GM23338 (cell line): ENCODE measurements at regions not wholly inside any gene's neighbourhood (a gene's known extent, or its start where the extent isn't known, plus 50 kb on each side); places are given as distances from the start of the nearest gene placed in this dataset.

ENCODE experiments used
- ATAC-seq: fragments of 200-7000 bp; cut with Tn5 transposase; 3 replicates; pipeline ENCODE4 v1.9.1; 2020
- DNase-seq: peaks from one replicate; pipeline ENCODE4 v3.0.0-alpha.2; 2015; ENCODE audit warnings: low spot score
- H2AFZ ChIP-seq: fragments of 200-600 bp; sonication (generic); 2 replicates; pipeline ENCODE4 v1.8.0; 2016; ENCODE audit warnings: antibody characterized with exemption, mild to moderate bottlenecking, moderate library complexity
- H3F3A ChIP-seq: fragments of 200-600 bp; sonication (generic); replicated peaks from 2 replicates; pipeline ENCODE4 v1.8.0; 2017; ENCODE audit warnings: antibody characterized with exemption, mixed run types, low read depth
- H3K27ac ChIP-seq: fragments of 200-600 bp; sonication (generic); 2 replicates; pipeline ENCODE4 v1.6.1; 2016; ENCODE audit warnings: low read depth
- H3K27me3 ChIP-seq: fragments of 200-600 bp; sonication (generic); 2 replicates; pipeline ENCODE4 v1.8.0; 2016; ENCODE audit warnings: mild to moderate bottlenecking, mixed run types, moderate library complexity; ENCODE audit not compliant: insufficient read depth
- H3K36me3 ChIP-seq: fragments of 200-600 bp; sonication (generic); 2 replicates; pipeline ENCODE4 v1.8.0; 2016; ENCODE audit warnings: mild to moderate bottlenecking; ENCODE audit not compliant: insufficient read depth
- H3K4me1 ChIP-seq: fragments of 200-600 bp; sonication (generic); 2 replicates; pipeline ENCODE4 v1.8.0; 2016; ENCODE audit warnings: mild to moderate bottlenecking, moderate library complexity; ENCODE audit not compliant: insufficient read depth
- H3K4me2 ChIP-seq: fragments of 200-600 bp; sonication (generic); 2 replicates; pipeline ENCODE4 v1.7.1; 2017; ENCODE audit warnings: mixed run types
- H3K4me3 ChIP-seq: fragments of 200-600 bp; sonication (generic); 2 replicates; pipeline ENCODE4 v1.6.1; 2016; ENCODE audit warnings: mixed run types
- H3K79me2 ChIP-seq: fragments of 200-600 bp; sonication (generic); replicated peaks from 2 replicates; pipeline ENCODE4 v1.8.0; 2017; ENCODE audit warnings: mild to moderate bottlenecking; ENCODE audit not compliant: insufficient read depth
- H3K9me2 ChIP-seq: fragments of 200-600 bp; sonication (generic); 2 replicates; pipeline ENCODE4 v1.8.0; 2017; ENCODE audit not compliant: insufficient read depth
- H4K20me1 ChIP-seq: fragments of 200-600 bp; sonication (generic); replicated peaks from 2 replicates; pipeline ENCODE4 v1.8.0; 2017; ENCODE audit warnings: mild to moderate bottlenecking; ENCODE audit not compliant: insufficient read depth
- H3K27ac Mint-ChIP-seq: 2 replicates; pipeline ENCODE4 v1.8.0; 2020; ENCODE audit warnings: inconsistent platforms, mild to moderate bottlenecking, moderate library complexity, mixed read lengths
- H3K27me3 Mint-ChIP-seq: 3 replicates; pipeline ENCODE4 v1.8.0; 2022; ENCODE audit warnings: low read depth, mild to moderate bottlenecking, moderate library complexity, mixed read lengths, inconsistent platforms; ENCODE audit not compliant: insufficient read depth, poor library complexity
- H3K36me3 Mint-ChIP-seq: 3 replicates; pipeline ENCODE4 v1.8.0; 2021; ENCODE audit warnings: low read depth, mild to moderate bottlenecking, inconsistent platforms, moderate library complexity, mixed read lengths
- H3K4me1 Mint-ChIP-seq: 3 replicates; pipeline ENCODE4 v1.8.0; 2020; ENCODE audit warnings: mild to moderate bottlenecking, inconsistent platforms, mixed read lengths
- H3K4me3 Mint-ChIP-seq: 3 replicates; pipeline ENCODE4 v1.8.0; 2021; ENCODE audit warnings: moderate library complexity, mild to moderate bottlenecking, inconsistent platforms, mixed read lengths
- H3K9me3 Mint-ChIP-seq: 3 replicates; pipeline ENCODE4 v1.8.0; 2020; ENCODE audit warnings: moderate library complexity, mild to moderate bottlenecking, inconsistent platforms, mixed read lengths
- CREB1 ChIP-seq: fragments of 250-450 bp; sonication (Bioruptor Pico); IDR thresholded peaks from 2 replicates; pipeline ENCODE4 v1.5.0; 2020; ENCODE audit warnings: low read depth, mild to moderate bottlenecking, moderate library complexity
- ETS1 ChIP-seq: IDR thresholded peaks from 2 replicates; pipeline ENCODE4 v1.6.1; 2016; ENCODE audit warnings: antibody characterized with exemption
- EZH2 ChIP-seq: fragments of 200-600 bp; sonication (generic); IDR thresholded peaks from one replicate; pipeline ENCODE4 v1.8.0; 2017; ENCODE audit warnings: antibody characterized with exemption, mild to moderate bottlenecking, low read depth; ENCODE audit not compliant: unreplicated experiment
- NANOG ChIP-seq: IDR thresholded peaks from 2 replicates; pipeline ENCODE4 v1.6.1; 2016; ENCODE audit warnings: antibody characterized with exemption, borderline replicate concordance
- REST ChIP-seq: IDR thresholded peaks from one replicate; pipeline ENCODE4 v1.6.1; 2018; ENCODE audit warnings: antibody characterized with exemption; ENCODE audit not compliant: unreplicated experiment
- STAT1 ChIP-seq: IDR thresholded peaks from one replicate; pipeline ENCODE4 v1.6.1; 2016; ENCODE audit warnings: antibody characterized with exemption; ENCODE audit not compliant: unreplicated experiment
- ZNF114 ChIP-seq: fragments of 250-450 bp; sonication (Bioruptor Pico); IDR thresholded peaks from 2 replicates; pipeline ENCODE4 v1.5.0; 2020; ENCODE audit warnings: mild to moderate bottlenecking, moderate library complexity
- TF ChIP-seq, protein P1 (sequence below), 2 experiments: fragments of 200-600 bp in 1 of 2; sonication (generic) in 1 of 2; conservative IDR thresholded peaks; 2 replicates each; pipeline versions ENCODE4 v1.5.1 to v1.6.1; 2016 to 2017; ENCODE audit warnings: antibody characterized with exemption in 2 of 2, low read depth in 2 of 2, mild to moderate bottlenecking in 2 of 2, moderate library complexity in 1 of 2

DNA sequence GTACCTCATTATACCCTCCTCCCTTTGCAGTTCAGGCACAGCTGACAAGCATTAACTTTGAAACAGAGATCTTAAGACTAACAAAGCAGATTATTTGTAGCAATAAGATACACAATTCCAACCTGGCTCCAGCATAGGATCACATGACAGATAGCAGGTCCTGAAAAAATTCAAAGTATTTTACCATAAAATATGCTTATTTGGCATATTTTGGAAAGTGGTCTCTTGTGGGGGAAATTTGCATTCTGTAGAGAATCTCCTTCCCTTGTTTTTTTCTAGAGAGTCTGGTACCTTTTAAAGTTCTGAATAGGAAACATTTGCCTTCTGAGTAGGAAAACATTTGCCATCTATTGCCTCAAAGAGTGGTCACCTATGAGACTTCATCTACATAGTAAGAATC, 212.8 kb upstream of the SH3BP4 start:
- Histone ChIP-seq H3K36me3 (peaks cover 3% of the 10 kb centered on the region; the same call in 1 of the 2 replicates), H3K79me2 (no peaks in the 10 kb centered on the region), H4K20me1 (no peaks in the 10 kb centered on the region), H3K4me1 (no peaks in the 10 kb centered on the region), H3F3A (no peaks in the 10 kb centered on the region), H3K27ac (no peak overlapping the region), H3K4me2 (no peak overlapping the region), H3K9me2 (0 out of 2 replicates have a peak, but pooled peaks cover 2% of the 10 kb centered on the region), H3K27me3 (no peaks in the 10 kb centered on the region), H3K4me3 (no peak overlapping the region), H2AFZ (no peak overlapping the region)
- Mint-ChIP-seq H3K27me3 (peaks cover 4% of the 10 kb centered on the region), H3K9me3 (peaks cover 20% of the 10 kb centered on the region; the same call in 2 of the 3 replicates), H3K4me3 (no peak overlapping the region), H3K4me1 (peaks cover 7% of the 10 kb centered on the region), H3K36me3 (peaks cover 8% of the 10 kb centered on the region; the same call in 2 of the 3 replicates), H3K27ac (no peak overlapping the region)
- no peak for ATAC-seq
- DNase-seq, result no peak
- TF ChIP-seq ZNF114 (CRISPR knock-in tag) (no peak), EZH2 (no peak), NANOG (no peak), ETS1 (no peak), CREB1 (CRISPR knock-in tag) (no peak), REST (no peak)

- H3K4me3 Mint-ChIP-seq, result no peak overlapping the region
- peaks cover 14% of the 10 kb centered on the region; the same call in 2 of the 3 replicates for H3K9me3 Mint-ChIP-seq
- H3K4me3 ChIP-seq, result no peak overlapping the region
- ATAC-seq (no peak), DNase-seq (no peak)
- no peaks in the 10 kb centered on the region for H3K79me2 ChIP-seq
- peaks cover 9% of the 10 kb centered on the region for H3K27me3 Mint-ChIP-seq
- H3K4me1 ChIP-seq, result no peaks in the 10 kb centered on the region
- 0 out of 2 replicates have a peak, but pooled peaks cover 2% of the 10 kb centered on the region for H3K9me2 ChIP-seq
- no peaks in the 10 kb centered on the region for H3F3A ChIP-seq
- H4K20me1 ChIP-seq, result no peaks in the 10 kb centered on the region
- no peak overlapping the region for H2AFZ ChIP-seq
- H3K4me1 Mint-ChIP-seq, result peaks cover 7% of the 10 kb centered on the region
- no peak overlapping the region for H3K27ac Mint-ChIP-seq
- peaks cover 3% of the 10 kb centered on the region; the same call in 1 of the 2 replicates for H3K36me3 ChIP-seq
- H3K36me3 Mint-ChIP-seq, result peaks cover 8% of the 10 kb centered on the region; the same call in 2 of the 3 replicates
- H3K4me2 ChIP-seq, result no peak overlapping the region
- H3K27me3 ChIP-seq, result no peaks in the 10 kb centered on the region
- no peak overlapping the region for H3K27ac ChIP-seq
- TF ChIP-seq ETS1, result no peak
- TF ChIP-seq, protein P1, sequence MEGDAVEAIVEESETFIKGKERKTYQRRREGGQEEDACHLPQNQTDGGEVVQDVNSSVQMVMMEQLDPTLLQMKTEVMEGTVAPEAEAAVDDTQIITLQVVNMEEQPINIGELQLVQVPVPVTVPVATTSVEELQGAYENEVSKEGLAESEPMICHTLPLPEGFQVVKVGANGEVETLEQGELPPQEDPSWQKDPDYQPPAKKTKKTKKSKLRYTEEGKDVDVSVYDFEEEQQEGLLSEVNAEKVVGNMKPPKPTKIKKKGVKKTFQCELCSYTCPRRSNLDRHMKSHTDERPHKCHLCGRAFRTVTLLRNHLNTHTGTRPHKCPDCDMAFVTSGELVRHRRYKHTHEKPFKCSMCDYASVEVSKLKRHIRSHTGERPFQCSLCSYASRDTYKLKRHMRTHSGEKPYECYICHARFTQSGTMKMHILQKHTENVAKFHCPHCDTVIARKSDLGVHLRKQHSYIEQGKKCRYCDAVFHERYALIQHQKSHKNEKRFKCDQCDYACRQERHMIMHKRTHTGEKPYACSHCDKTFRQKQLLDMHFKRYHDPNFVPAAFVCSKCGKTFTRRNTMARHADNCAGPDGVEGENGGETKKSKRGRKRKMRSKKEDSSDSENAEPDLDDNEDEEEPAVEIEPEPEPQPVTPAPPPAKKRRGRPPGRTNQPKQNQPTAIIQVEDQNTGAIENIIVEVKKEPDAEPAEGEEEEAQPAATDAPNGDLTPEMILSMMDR (conservative IDR thresholded peaks at IDR 0.05; ENCODE audit: low read depth in 2 of 2), result no peak
- no peak for TF ChIP-seq NANOG
- no peak for TF ChIP-seq EZH2
- TF ChIP-seq STAT1, result no peak
These were observed 216.0 kb upstream of the SH3BP4 start for GRCh38 chr2:234735829-234736228.
